GM23338 (cell line): ENCODE measurements at regions not wholly inside any gene's neighbourhood (a gene's known extent, or its start where the extent isn't known, plus 50 kb on each side); places are given as distances from the start of the nearest gene placed in this dataset.

Experiments
- EZH2 ChIP-seq: fragments of 200-600 bp; sonication (generic); IDR thresholded peaks from one replicate; pipeline ENCODE4 v1.8.0; 2017; ENCODE audit warnings: antibody characterized with exemption, mild to moderate bottlenecking, low read depth; ENCODE audit not compliant: unreplicated experiment
- EZH2phosphoT487 ChIP-seq: fragments of 200-600 bp; sonication (generic); IDR thresholded peaks from one replicate; pipeline ENCODE4 v1.8.1; 2018; ENCODE audit warnings: antibody characterized with exemption; ENCODE audit not compliant: unreplicated experiment
- NANOG ChIP-seq: IDR thresholded peaks from 2 replicates; pipeline ENCODE4 v1.6.1; 2016; ENCODE audit warnings: antibody characterized with exemption, borderline replicate concordance
- POLR2AphosphoS5 ChIP-seq: IDR thresholded peaks from 2 replicates; pipeline ENCODE4 v1.6.1; 2016; ENCODE audit warnings: antibody characterized with exemption, low read depth
- TF ChIP-seq, protein P1 (sequence below), 2 experiments: fragments of 200-600 bp in 1 of 2; sonication (generic) in 1 of 2; conservative IDR thresholded peaks; 2 replicates each; pipeline versions ENCODE4 v1.5.1 to v1.6.1; 2016 to 2017; ENCODE audit warnings: antibody characterized with exemption in 2 of 2, low read depth in 2 of 2, mild to moderate bottlenecking in 2 of 2, moderate library complexity in 1 of 2
- TF ChIP-seq, protein P2 (sequence below): IDR thresholded peaks from one replicate; pipeline ENCODE4 v1.6.1; 2018; ENCODE audit warnings: antibody characterized with exemption; ENCODE audit not compliant: unreplicated experiment

DNA sequence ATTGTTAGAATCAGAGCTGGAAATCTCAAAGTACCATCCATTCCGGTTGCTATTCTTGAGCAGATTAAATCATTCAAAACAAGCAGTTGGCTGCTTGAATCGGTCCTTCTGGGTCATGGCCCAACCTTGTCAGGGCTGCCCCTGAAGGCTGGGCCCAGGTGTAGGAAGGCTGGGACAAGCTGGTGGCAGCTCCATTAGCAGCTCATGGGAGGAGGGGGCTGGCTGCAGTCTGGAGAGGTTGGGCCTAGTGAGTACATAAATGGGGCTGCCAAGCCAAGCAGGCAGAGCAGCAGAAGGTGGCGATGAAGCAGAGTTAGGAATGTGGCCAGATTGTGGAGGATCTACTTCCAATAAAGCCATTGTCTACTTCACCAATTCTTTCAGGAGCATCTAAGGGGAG, 81.4 kb downstream of the ADCYAP1 start:
- TF ChIP-seq POLR2AphosphoS5 (no peak), EZH2 (no peak), NANOG (no peak), EZH2phosphoT487 (no peak)
- TF ChIP-seq, protein P1, sequence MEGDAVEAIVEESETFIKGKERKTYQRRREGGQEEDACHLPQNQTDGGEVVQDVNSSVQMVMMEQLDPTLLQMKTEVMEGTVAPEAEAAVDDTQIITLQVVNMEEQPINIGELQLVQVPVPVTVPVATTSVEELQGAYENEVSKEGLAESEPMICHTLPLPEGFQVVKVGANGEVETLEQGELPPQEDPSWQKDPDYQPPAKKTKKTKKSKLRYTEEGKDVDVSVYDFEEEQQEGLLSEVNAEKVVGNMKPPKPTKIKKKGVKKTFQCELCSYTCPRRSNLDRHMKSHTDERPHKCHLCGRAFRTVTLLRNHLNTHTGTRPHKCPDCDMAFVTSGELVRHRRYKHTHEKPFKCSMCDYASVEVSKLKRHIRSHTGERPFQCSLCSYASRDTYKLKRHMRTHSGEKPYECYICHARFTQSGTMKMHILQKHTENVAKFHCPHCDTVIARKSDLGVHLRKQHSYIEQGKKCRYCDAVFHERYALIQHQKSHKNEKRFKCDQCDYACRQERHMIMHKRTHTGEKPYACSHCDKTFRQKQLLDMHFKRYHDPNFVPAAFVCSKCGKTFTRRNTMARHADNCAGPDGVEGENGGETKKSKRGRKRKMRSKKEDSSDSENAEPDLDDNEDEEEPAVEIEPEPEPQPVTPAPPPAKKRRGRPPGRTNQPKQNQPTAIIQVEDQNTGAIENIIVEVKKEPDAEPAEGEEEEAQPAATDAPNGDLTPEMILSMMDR (conservative IDR thresholded peaks at IDR 0.05; ENCODE audit: low read depth in 2 of 2): no peak
- TF ChIP-seq, protein P2, sequence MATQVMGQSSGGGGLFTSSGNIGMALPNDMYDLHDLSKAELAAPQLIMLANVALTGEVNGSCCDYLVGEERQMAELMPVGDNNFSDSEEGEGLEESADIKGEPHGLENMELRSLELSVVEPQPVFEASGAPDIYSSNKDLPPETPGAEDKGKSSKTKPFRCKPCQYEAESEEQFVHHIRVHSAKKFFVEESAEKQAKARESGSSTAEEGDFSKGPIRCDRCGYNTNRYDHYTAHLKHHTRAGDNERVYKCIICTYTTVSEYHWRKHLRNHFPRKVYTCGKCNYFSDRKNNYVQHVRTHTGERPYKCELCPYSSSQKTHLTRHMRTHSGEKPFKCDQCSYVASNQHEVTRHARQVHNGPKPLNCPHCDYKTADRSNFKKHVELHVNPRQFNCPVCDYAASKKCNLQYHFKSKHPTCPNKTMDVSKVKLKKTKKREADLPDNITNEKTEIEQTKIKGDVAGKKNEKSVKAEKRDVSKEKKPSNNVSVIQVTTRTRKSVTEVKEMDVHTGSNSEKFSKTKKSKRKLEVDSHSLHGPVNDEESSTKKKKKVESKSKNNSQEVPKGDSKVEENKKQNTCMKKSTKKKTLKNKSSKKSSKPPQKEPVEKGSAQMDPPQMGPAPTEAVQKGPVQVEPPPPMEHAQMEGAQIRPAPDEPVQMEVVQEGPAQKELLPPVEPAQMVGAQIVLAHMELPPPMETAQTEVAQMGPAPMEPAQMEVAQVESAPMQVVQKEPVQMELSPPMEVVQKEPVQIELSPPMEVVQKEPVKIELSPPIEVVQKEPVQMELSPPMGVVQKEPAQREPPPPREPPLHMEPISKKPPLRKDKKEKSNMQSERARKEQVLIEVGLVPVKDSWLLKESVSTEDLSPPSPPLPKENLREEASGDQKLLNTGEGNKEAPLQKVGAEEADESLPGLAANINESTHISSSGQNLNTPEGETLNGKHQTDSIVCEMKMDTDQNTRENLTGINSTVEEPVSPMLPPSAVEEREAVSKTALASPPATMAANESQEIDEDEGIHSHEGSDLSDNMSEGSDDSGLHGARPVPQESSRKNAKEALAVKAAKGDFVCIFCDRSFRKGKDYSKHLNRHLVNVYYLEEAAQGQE: no peak
